H9 (cell line): ENCODE measurements at regions not wholly inside any gene's neighbourhood (a gene's known extent, or its start where the extent isn't known, plus 50 kb on each side); places are given as distances from the start of the nearest gene placed in this dataset.

Source experiments
- DNase-seq: peaks from one replicate; pipeline ENCODE4 v3.0.0-alpha.2; 2017
- H2AFZ ChIP-seq: one replicate; pipeline ENCODE4 v1.6.1; 2013; ENCODE audit warnings: mild to moderate bottlenecking, low read length, control low read depth, moderate library complexity
- H2AK5ac ChIP-seq: 2 replicates; pipeline ENCODE4 v1.6.1; 2013; ENCODE audit warnings: low read length, control low read depth, mixed read lengths; ENCODE audit not compliant: insufficient read length
- H2BK120ac ChIP-seq: one replicate; pipeline ENCODE4 v1.6.1; 2013; ENCODE audit warnings: low read depth, mild to moderate bottlenecking, low read length, control low read depth, inconsistent platforms; ENCODE audit not compliant: poor library complexity, severe bottlenecking
- H2BK12ac ChIP-seq: 2 replicates; pipeline ENCODE4 v1.6.1; 2013; ENCODE audit warnings: low read length, control low read depth, mixed read lengths, low read depth; ENCODE audit not compliant: insufficient read length
- H2BK15ac ChIP-seq: 2 replicates; pipeline ENCODE4 v1.6.1; 2013; ENCODE audit warnings: low read depth, low read length, control low read depth
- H2BK20ac ChIP-seq: one replicate; pipeline ENCODE4 v1.6.1; 2013; ENCODE audit warnings: low read depth, mild to moderate bottlenecking, low read length, control low read depth, inconsistent platforms; ENCODE audit not compliant: poor library complexity, severe bottlenecking
- H2BK5ac ChIP-seq: 2 replicates; pipeline ENCODE4 v1.6.1; 2013; ENCODE audit warnings: low read length, control low read depth, mixed read lengths; ENCODE audit not compliant: insufficient read length
- H3K14ac ChIP-seq: 2 replicates; pipeline ENCODE4 v1.6.1; 2013; ENCODE audit warnings: low read length, control low read depth; ENCODE audit not compliant: insufficient read depth
- H3K18ac ChIP-seq: 2 replicates; pipeline ENCODE4 v1.6.1; 2013; ENCODE audit warnings: low read depth, mild to moderate bottlenecking, mixed read lengths, low read length, control low read depth; ENCODE audit not compliant: insufficient read length
- H3K23ac ChIP-seq: 2 replicates; pipeline ENCODE4 v1.6.1; 2013; ENCODE audit warnings: low read length, control low read depth, mixed read lengths, low read depth; ENCODE audit not compliant: insufficient read length
- H3K23me2 ChIP-seq: 2 replicates; pipeline ENCODE4 v1.6.1; 2013; ENCODE audit warnings: low read depth, mild to moderate bottlenecking, mixed read lengths, low read length, control low read depth; ENCODE audit not compliant: insufficient read length, poor library complexity, severe bottlenecking
- H3K27ac ChIP-seq: 2 replicates; pipeline ENCODE4 v1.5.1; 2013; ENCODE audit warnings: low read length, control low read depth, mixed read lengths, low read depth; ENCODE audit not compliant: insufficient read length
- H3K27me3 ChIP-seq: 2 replicates; pipeline ENCODE4 v1.6.1; 2013; ENCODE audit warnings: low read length, control low read depth, inconsistent platforms; ENCODE audit not compliant: insufficient read depth
- H3K4ac ChIP-seq: 2 replicates; pipeline ENCODE4 v1.6.1; 2013; ENCODE audit warnings: low read depth, mild to moderate bottlenecking, control low read depth, inconsistent platforms, low read length, moderate library complexity
- H3K4me1 ChIP-seq: 2 replicates; pipeline ENCODE4 v1.6.1; 2013; ENCODE audit warnings: low read length, control low read depth, inconsistent platforms; ENCODE audit not compliant: insufficient read depth
- H3K4me2 ChIP-seq: 2 replicates; pipeline ENCODE4 v1.6.1; 2013; ENCODE audit warnings: low read length, control low read depth, mixed read lengths; ENCODE audit not compliant: insufficient read length, insufficient read depth
- H3K56ac ChIP-seq: 2 replicates; pipeline ENCODE4 v1.6.1; 2013; ENCODE audit warnings: low read depth, mild to moderate bottlenecking, mixed read lengths, low read length, control low read depth; ENCODE audit not compliant: insufficient read length
- H3K79me1 ChIP-seq: 2 replicates; pipeline ENCODE4 v1.6.1; 2013; ENCODE audit warnings: low read depth, mild to moderate bottlenecking, moderate library complexity, low read length, control low read depth, inconsistent platforms; ENCODE audit not compliant: insufficient read depth, poor library complexity, severe bottlenecking
- H3K79me2 ChIP-seq: 2 replicates; pipeline ENCODE4 v1.6.1; 2013; ENCODE audit warnings: low read length, control low read depth, inconsistent platforms; ENCODE audit not compliant: insufficient read depth
- H3K9ac ChIP-seq: 2 replicates; pipeline ENCODE4 v1.6.1; 2013; ENCODE audit warnings: low read length, control low read depth, mixed read lengths; ENCODE audit not compliant: insufficient read length; ENCODE audit errors: extremely low read depth
- H3K9me3 ChIP-seq: one replicate; pipeline ENCODE4 v1.6.1; 2013; ENCODE audit warnings: low read depth, low read length, inconsistent platforms; ENCODE audit not compliant: control insufficient read depth
- H3T11ph ChIP-seq: one replicate; pipeline ENCODE4 v1.6.1; 2013; ENCODE audit warnings: mild to moderate bottlenecking, low read length, control low read depth, inconsistent platforms
- H4K20me1 ChIP-seq: one replicate; pipeline ENCODE4 v1.6.1; 2013; ENCODE audit not compliant: control insufficient read depth, insufficient read length, insufficient read depth
- H4K5ac ChIP-seq: 2 replicates; pipeline ENCODE4 v1.6.1; 2013; ENCODE audit warnings: low read depth, mild to moderate bottlenecking, mixed read lengths, low read length, control low read depth; ENCODE audit not compliant: insufficient read length
- H4K8ac ChIP-seq: replicated peaks from 2 replicates; pipeline ENCODE4 v1.6.1; 2013; ENCODE audit warnings: low read length, control low read depth, mixed read lengths, low read depth; ENCODE audit not compliant: insufficient read length
- H4K91ac ChIP-seq: 2 replicates; pipeline ENCODE4 v1.6.1; 2013; ENCODE audit warnings: low read depth, mild to moderate bottlenecking, moderate library complexity, mixed read lengths, low read length, control low read depth; ENCODE audit not compliant: insufficient read length
- H3K27ac Mint-ChIP-seq, 3 experiments: 2 replicates in 2 of 3; 3 replicates in 1 of 3; pipeline ENCODE4 v1.8.0; 2020 to 2021; ENCODE audit warnings: mixed read lengths in 3 of 3, mild to moderate bottlenecking in 1 of 3, moderate library complexity in 1 of 3
- H3K27me3 Mint-ChIP-seq: 2 replicates; pipeline ENCODE4 v1.8.0; 2021; ENCODE audit warnings: low read depth, mild to moderate bottlenecking, moderate library complexity, mixed read lengths
- H3K36me3 Mint-ChIP-seq, 3 experiments: 2 replicates in 2 of 3; 3 replicates in 1 of 3; pipeline ENCODE4 v1.8.0; 2020 to 2021; ENCODE audit warnings: low read depth in 3 of 3, mixed read lengths in 3 of 3; ENCODE audit not compliant: insufficient read depth in 1 of 3
- H3K4me1 Mint-ChIP-seq, 2 experiments: 2 replicates each; pipeline ENCODE4 v1.8.0; 2020; ENCODE audit warnings: mixed read lengths in 2 of 2
- H3K4me3 Mint-ChIP-seq, 2 experiments: 2 replicates in 1 of 2; 3 replicates in 1 of 2; pipeline ENCODE4 v1.8.0; 2020 to 2021; ENCODE audit warnings: mild to moderate bottlenecking in 2 of 2, mixed read lengths in 2 of 2, moderate library complexity in 1 of 2
- H3K9me3 Mint-ChIP-seq, 2 experiments: 2 replicates in 1 of 2; 3 replicates in 1 of 2; pipeline ENCODE4 v1.8.0; 2020; ENCODE audit warnings: mild to moderate bottlenecking in 2 of 2, mixed read lengths in 2 of 2, moderate library complexity in 1 of 2
- CTCF ChIP-seq: fragments of 200-600 bp; sonication (generic); conservative IDR thresholded peaks from 3 replicates; pipeline ENCODE4 v1.8.0; 2021; ENCODE audit warnings: antibody characterized with exemption, mild to moderate bottlenecking
- WGBS: extraction: QIAGEN DNeasy Blood & Tissue Kit; methylation state at CpG from one replicate; pipeline ENCODE4 v1.1.7; 2013; ENCODE audit warnings: missing lambda C conversion rate, low lambda C conversion rate, mixed read lengths; ENCODE audit not compliant: insufficient read length; ENCODE audit errors: extremely low coverage; 5-methylcytosine and 5-hydroxymethylcytosine counted together

- Histone ChIP-seq H2AK5ac (no peak overlapping the region), H2BK15ac (no peak overlapping the region), H3K79me2 (no peaks in the 10 kb centered on the region), H2BK120ac (no peak overlapping the region), H3K9ac (no peak overlapping the region), H2AFZ (no peak overlapping the region), H3K18ac (no peak overlapping the region), H4K91ac (no peak overlapping the region), H3K9me3 (no peaks in the 10 kb centered on the region), H2BK12ac (no peak overlapping the region), H3K27ac (no peak overlapping the region), H3K56ac (no peak overlapping the region), H3K23ac (no peak overlapping the region), H3K4ac (no peak overlapping the region), H3K27me3 (no peaks in the 10 kb centered on the region), H2BK20ac (no peak overlapping the region), H4K5ac (no peak overlapping the region), H2BK5ac (no peak overlapping the region), H3K14ac (no peak overlapping the region), H3K4me2 (no peak overlapping the region), H3K4me1 (peaks cover 4% of the 10 kb centered on the region; the same call in 1 of the 2 replicates), H3K79me1 (no peaks in the 10 kb centered on the region), H3K23me2 (no peaks in the 10 kb centered on the region), H4K8ac (no peak overlapping the region), H4K20me1 (no peaks in the 10 kb centered on the region), H3T11ph (no peak overlapping the region)
- WGBS, result no CpG with 5 or more reads among the region's 15 CpGs
- Mint-ChIP-seq H3K27me3 (peaks cover 12% of the 10 kb centered on the region), H3K27ac (no peak overlapping the region), H3K4me1 (peaks cover 16 to 30% of the 10 kb centered on the region in 2 experiments), H3K4me3 (no peak overlapping the region), H3K36me3 (peaks cover 0 to 3% (median 2%) of the 10 kb centered on the region in 3 experiments; a peak in 1 of 7 replicates), H3K9me3 (peaks cover 6 to 7% of the 10 kb centered on the region in 2 experiments; a peak in 4 of 5 replicates)
- TF ChIP-seq CTCF, result no peak
- no peak for DNase-seq
Measured at GRCh38 chr5:2200261-2200950, 317.7 kb upstream of the IRX4 start.
